ENCODE measurements at regions not wholly inside any gene's neighbourhood (a gene's known extent, or its start where the extent isn't known, plus 50 kb on each side); places are given as distances from the start of the nearest gene placed in this dataset.

GRCh38 chr11:81484196-81484595 is 1249.5 kb downstream of the FAM181B start:
- H3K4me1 ChIP-seq (ENCODE audit: control insufficient read depth, insufficient read depth, low read length): no peaks in the 10 kb centered on the region
- H3K27ac ChIP-seq (ENCODE audit: low read length): no peak overlapping the region
- no peak overlapping the region for H3K4me3 ChIP-seq (ENCODE audit: low read depth in 2 of 2, low read length in 2 of 2)
- no peaks in the 10 kb centered on the region for H3K9me3 ChIP-seq (ENCODE audit: control insufficient read depth, insufficient read depth, low read depth, low read length)
- intact Hi-C loops (cut with micrococcal nuclease; ENCODE audit: unreplicated experiment): no loop called here
- POLR2A ChIA-PET: no interaction called here
- no TSS peak for BruUV-seq (replicated peaks)
- CTCF ChIA-PET: no interaction called here
- H3K27me3 ChIP-seq (ENCODE audit: control insufficient read depth, insufficient read depth, low read length): no peaks in the 10 kb centered on the region
- TF ChIP-seq POLR2AphosphoS5 (IDR thresholded peaks at IDR 0.05; ENCODE audit: low read depth, low read length): no peak
- no peak for TF ChIP-seq REST (IDR thresholded peaks at IDR 0.05; ENCODE audit: insufficient read depth in 1 of 2, low read depth in 2 of 2, low read length in 1 of 2)
- TF ChIP-seq TCF7L2 (IDR thresholded peaks at IDR 0.05; ENCODE audit: low read depth, low read length): no peak
- no peak for TF ChIP-seq CTCF (IDR thresholded peaks at IDR 0.05)
- TF ChIP-seq SIN3A (IDR thresholded peaks at IDR 0.05; ENCODE audit: borderline replicate concordance, insufficient read depth, low read depth, low read length): no peak
- ATAC-seq: no peak
- DNase-seq (ENCODE audit: low read depth, low spot score): no peak
- in situ Hi-C loops (cut with HindIII; ENCODE audit: low pct_unique_long_range_greater_than_20kb, low sequenced_read_pairs): no loop called here
- no peaks in the 10 kb centered on the region for H3K36me3 ChIP-seq (ENCODE audit: control insufficient read depth, insufficient read depth, low read length)

- no TSS peak for BruUV-seq (replicated peaks)
- Histone ChIP-seq H3K36me3 (ENCODE audit: control insufficient read depth, insufficient read depth, low read length) (no peaks in the 10 kb centered on the region), H3K27me3 (ENCODE audit: control insufficient read depth, insufficient read depth, low read length) (no peaks in the 10 kb centered on the region), H3K4me3 (ENCODE audit: low read depth in 2 of 2, low read length in 2 of 2) (no peak overlapping the region), H3K9me3 (ENCODE audit: control insufficient read depth, insufficient read depth, low read depth, low read length) (no peaks in the 10 kb centered on the region), H3K4me1 (ENCODE audit: control insufficient read depth, insufficient read depth, low read length) (no peaks in the 10 kb centered on the region), H3K27ac (ENCODE audit: low read length) (no peak overlapping the region)
- TF ChIP-seq REST (IDR thresholded peaks at IDR 0.05; ENCODE audit: insufficient read depth in 1 of 2, low read depth in 2 of 2, low read length in 1 of 2) (no peak), TCF7L2 (IDR thresholded peaks at IDR 0.05; ENCODE audit: low read depth, low read length) (no peak), CTCF (IDR thresholded peaks at IDR 0.05) (no peak), SIN3A (IDR thresholded peaks at IDR 0.05; ENCODE audit: borderline replicate concordance, insufficient read depth, low read depth, low read length) (no peak)
- in situ Hi-C loops (cut with HindIII; ENCODE audit: low pct_unique_long_range_greater_than_20kb, low sequenced_read_pairs) (no loop called here), intact Hi-C loops (cut with micrococcal nuclease; ENCODE audit: unreplicated experiment) (no loop called here)
- DNase-seq (ENCODE audit: low read depth, low spot score): no peak
- CTCF ChIA-PET: no interaction called here
- POLR2A ChIA-PET: no interaction called here
- no peak for ATAC-seq
These were observed 1256.4 kb downstream of the FAM181B start for GRCh38 chr11:81477277-81477676.

All from Panc1 (cell line).